SK-N-SH treated with all-trans-retinoic acid at 6 μM for 48 hours (cell line): ENCODE measurements at regions not wholly inside any gene's neighbourhood (a gene's known extent, or its start where the extent isn't known, plus 50 kb on each side); places are given as distances from the start of the nearest gene placed in this dataset.

ENCODE experiments used
- ATAC-seq: fragments of 200-7000 bp; cut with Tn5 transposase; 3 replicates; pipeline ENCODE4 v1.9.1; 2020; ENCODE audit warnings: mild to moderate bottlenecking, moderate library complexity
- BACH2 ChIP-seq: fragments of 250-450 bp; sonication (Bioruptor Pico); IDR thresholded peaks from 2 replicates; pipeline ENCODE4 v1.9.0; 2021; ENCODE audit warnings: mild to moderate bottlenecking, borderline replicate concordance
- CREB5 ChIP-seq: fragments of 250-450 bp; sonication (Bioruptor Pico); IDR thresholded peaks from 2 replicates; pipeline ENCODE4 v1.5.1; 2020; ENCODE audit warnings: low read depth, mild to moderate bottlenecking, moderate library complexity
- CSDC2 ChIP-seq: fragments of 250-450 bp; sonication (Bioruptor Pico); IDR thresholded peaks from 2 replicates; pipeline ENCODE4 v1.5.0; 2020; ENCODE audit warnings: mild to moderate bottlenecking, moderate library complexity
- ESRRG ChIP-seq: fragments of 250-450 bp; sonication (Bioruptor Pico); IDR thresholded peaks from 2 replicates; pipeline ENCODE4 v1.6.1; 2021; ENCODE audit warnings: mild to moderate bottlenecking
- GLIS3 ChIP-seq: fragments of 250-450 bp; sonication (Bioruptor Pico); IDR thresholded peaks from 2 replicates; pipeline ENCODE4 v1.5.0; 2020; ENCODE audit warnings: mild to moderate bottlenecking, moderate library complexity
- ISL1 ChIP-seq: fragments of 250-450 bp; sonication (Bioruptor Pico); IDR thresholded peaks from 2 replicates; pipeline ENCODE4 v2.1.2; 2022; ENCODE audit warnings: mild to moderate bottlenecking, moderate library complexity
- OSR1 ChIP-seq: fragments of 250-450 bp; sonication (Bioruptor Pico); IDR thresholded peaks from 2 replicates; pipeline ENCODE4 v1.8.0; 2022; ENCODE audit warnings: moderate library complexity, mild to moderate bottlenecking, inconsistent platforms
- PPARA ChIP-seq: fragments of 250-450 bp; sonication (Bioruptor Pico); IDR thresholded peaks from 2 replicates; pipeline ENCODE4 v1.5.0; 2020; ENCODE audit warnings: mild to moderate bottlenecking, borderline replicate concordance
- RARB ChIP-seq: fragments of 250-450 bp; sonication (Bioruptor Pico); IDR thresholded peaks from 2 replicates; pipeline ENCODE4 v1.8.0; 2021; ENCODE audit warnings: mild to moderate bottlenecking, moderate library complexity
- SNAI2 ChIP-seq: fragments of 250-450 bp; sonication (Bioruptor Pico); IDR thresholded peaks from 2 replicates; pipeline ENCODE4 v1.5.0; 2020; ENCODE audit warnings: mild to moderate bottlenecking, moderate library complexity
- TCF4 ChIP-seq: fragments of 250-450 bp; sonication (Bioruptor Pico); IDR thresholded peaks from 2 replicates; pipeline ENCODE4 v1.8.0; 2021; ENCODE audit warnings: mild to moderate bottlenecking, moderate library complexity, borderline replicate concordance
- TOX ChIP-seq: fragments of 250-450 bp; sonication (Bioruptor Pico); IDR thresholded peaks from 2 replicates; pipeline ENCODE4 v1.8.0; 2021; ENCODE audit warnings: mild to moderate bottlenecking, moderate library complexity, borderline replicate concordance
- ZC3H10 ChIP-seq: fragments of 250-450 bp; sonication (Bioruptor Pico); IDR thresholded peaks from 2 replicates; pipeline ENCODE4 v1.5.1; 2021; ENCODE audit warnings: mild to moderate bottlenecking, moderate library complexity
- ZFP3 ChIP-seq: fragments of 250-450 bp; sonication (Bioruptor Pico); IDR thresholded peaks from 2 replicates; pipeline ENCODE4 v1.5.0; 2020; ENCODE audit warnings: mild to moderate bottlenecking, moderate library complexity
- ZFP30 ChIP-seq: fragments of 450-650 bp; formaldehyde crosslinking; IDR thresholded peaks from 2 replicates; pipeline ENCODE4 v1.5.0; 2022; ENCODE audit warnings: mild to moderate bottlenecking, moderate library complexity
- ZNF565 ChIP-seq: fragments of 450-650 bp; formaldehyde crosslinking; conservative IDR thresholded peaks from 2 replicates; pipeline ENCODE4 v1.5.0; 2020; ENCODE audit warnings: low read depth, mild to moderate bottlenecking, moderate library complexity
- ZNF70 ChIP-seq: fragments of 450-650 bp; formaldehyde crosslinking; IDR thresholded peaks from 2 replicates; pipeline ENCODE4 v1.5.0; 2020; ENCODE audit warnings: mild to moderate bottlenecking, moderate library complexity
- TF ChIP-seq, protein P1 (sequence below): fragments of 250-450 bp; sonication (Bioruptor Pico); IDR thresholded peaks from 2 replicates; pipeline ENCODE4 v1.5.0; 2020; ENCODE audit warnings: mild to moderate bottlenecking, moderate library complexity
- TF ChIP-seq, protein P2 (sequence below): fragments of 250-450 bp; sonication (Bioruptor Pico); IDR thresholded peaks from 2 replicates; pipeline ENCODE4 v1.8.0; 2020; ENCODE audit warnings: mild to moderate bottlenecking, moderate library complexity, borderline replicate concordance

GRCh38 chr16:54582631-54583250, 296.2 kb upstream of the IRX3 start:
- no peak for ATAC-seq
- TF ChIP-seq BACH2 (CRISPR knock-in tag), result no peak
- no peak for TF ChIP-seq GLIS3
- TF ChIP-seq RARB (CRISPR knock-in tag), result no peak
- no peak for TF ChIP-seq CSDC2 (CRISPR knock-in tag)
- TF ChIP-seq, protein P1, sequence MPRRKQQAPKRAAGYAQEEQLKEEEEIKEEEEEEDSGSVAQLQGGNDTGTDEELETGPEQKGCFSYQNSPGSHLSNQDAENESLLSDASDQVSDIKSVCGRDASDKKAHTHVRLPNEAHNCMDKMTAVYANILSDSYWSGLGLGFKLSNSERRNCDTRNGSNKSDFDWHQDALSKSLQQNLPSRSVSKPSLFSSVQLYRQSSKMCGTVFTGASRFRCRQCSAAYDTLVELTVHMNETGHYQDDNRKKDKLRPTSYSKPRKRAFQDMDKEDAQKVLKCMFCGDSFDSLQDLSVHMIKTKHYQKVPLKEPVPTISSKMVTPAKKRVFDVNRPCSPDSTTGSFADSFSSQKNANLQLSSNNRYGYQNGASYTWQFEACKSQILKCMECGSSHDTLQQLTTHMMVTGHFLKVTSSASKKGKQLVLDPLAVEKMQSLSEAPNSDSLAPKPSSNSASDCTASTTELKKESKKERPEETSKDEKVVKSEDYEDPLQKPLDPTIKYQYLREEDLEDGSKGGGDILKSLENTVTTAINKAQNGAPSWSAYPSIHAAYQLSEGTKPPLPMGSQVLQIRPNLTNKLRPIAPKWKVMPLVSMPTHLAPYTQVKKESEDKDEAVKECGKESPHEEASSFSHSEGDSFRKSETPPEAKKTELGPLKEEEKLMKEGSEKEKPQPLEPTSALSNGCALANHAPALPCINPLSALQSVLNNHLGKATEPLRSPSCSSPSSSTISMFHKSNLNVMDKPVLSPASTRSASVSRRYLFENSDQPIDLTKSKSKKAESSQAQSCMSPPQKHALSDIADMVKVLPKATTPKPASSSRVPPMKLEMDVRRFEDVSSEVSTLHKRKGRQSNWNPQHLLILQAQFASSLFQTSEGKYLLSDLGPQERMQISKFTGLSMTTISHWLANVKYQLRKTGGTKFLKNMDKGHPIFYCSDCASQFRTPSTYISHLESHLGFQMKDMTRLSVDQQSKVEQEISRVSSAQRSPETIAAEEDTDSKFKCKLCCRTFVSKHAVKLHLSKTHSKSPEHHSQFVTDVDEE (CRISPR knock-in tag), result no peak
- TF ChIP-seq ZC3H10 (CRISPR knock-in tag), result no peak
- TF ChIP-seq ZFP30 (CRISPR knock-in tag), result no peak
- no peak for TF ChIP-seq SNAI2
- TF ChIP-seq CREB5 (CRISPR knock-in tag), result no peak

DNA sequence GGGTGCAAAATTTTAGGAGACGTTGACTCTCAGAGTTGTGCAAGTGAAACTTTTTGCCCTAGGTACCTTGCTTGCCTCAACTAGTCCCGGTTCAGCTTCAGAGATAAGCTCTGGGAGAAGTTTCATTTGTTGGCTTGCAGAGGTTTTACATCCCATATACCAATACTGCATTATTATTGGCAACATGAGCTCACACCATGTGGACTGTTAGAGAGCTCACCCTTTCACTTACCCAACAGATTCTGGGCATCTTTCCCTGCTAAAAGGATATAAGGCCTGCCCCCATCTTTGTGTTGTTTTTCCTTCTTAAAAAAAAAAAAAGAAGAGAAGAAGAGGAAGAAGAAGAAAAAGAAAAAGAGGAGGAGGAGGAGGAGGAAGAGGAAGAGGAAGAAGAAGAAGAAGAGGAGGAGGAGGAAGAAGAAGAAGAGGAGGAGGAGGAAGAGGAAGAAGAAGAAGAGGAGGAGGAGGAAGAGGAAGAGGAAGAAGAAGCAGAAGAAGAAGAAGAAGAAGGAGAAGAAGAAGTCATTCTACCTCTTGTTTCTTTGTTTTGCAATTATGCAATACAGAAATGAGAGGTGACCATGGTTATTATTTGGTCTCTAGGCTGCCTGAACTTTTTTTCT, 292.6 kb upstream of the IRX3 start:
- no peak for ATAC-seq
- TF ChIP-seq OSR1 (CRISPR knock-in tag) (no peak), ZC3H10 (CRISPR knock-in tag) (no peak), PPARA (CRISPR knock-in tag) (no peak), ZNF70 (CRISPR knock-in tag) (no peak), RARB (CRISPR knock-in tag) (no peak), ESRRG (CRISPR knock-in tag) (no peak), CSDC2 (CRISPR knock-in tag) (no peak), TCF4 (CRISPR knock-in tag) (no peak), ZFP3 (CRISPR knock-in tag) (no peak), BACH2 (CRISPR knock-in tag) (no peak), ZNF565 (no peak)
- TF ChIP-seq, protein P1 (CRISPR knock-in tag), result no peak
- TF ChIP-seq, protein P2, sequence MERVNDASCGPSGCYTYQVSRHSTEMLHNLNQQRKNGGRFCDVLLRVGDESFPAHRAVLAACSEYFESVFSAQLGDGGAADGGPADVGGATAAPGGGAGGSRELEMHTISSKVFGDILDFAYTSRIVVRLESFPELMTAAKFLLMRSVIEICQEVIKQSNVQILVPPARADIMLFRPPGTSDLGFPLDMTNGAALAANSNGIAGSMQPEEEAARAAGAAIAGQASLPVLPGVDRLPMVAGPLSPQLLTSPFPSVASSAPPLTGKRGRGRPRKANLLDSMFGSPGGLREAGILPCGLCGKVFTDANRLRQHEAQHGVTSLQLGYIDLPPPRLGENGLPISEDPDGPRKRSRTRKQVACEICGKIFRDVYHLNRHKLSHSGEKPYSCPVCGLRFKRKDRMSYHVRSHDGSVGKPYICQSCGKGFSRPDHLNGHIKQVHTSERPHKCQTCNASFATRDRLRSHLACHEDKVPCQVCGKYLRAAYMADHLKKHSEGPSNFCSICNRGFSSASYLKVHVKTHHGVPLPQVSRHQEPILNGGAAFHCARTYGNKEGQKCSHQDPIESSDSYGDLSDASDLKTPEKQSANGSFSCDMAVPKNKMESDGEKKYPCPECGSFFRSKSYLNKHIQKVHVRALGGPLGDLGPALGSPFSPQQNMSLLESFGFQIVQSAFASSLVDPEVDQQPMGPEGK (CRISPR knock-in tag), result no peak

- TF ChIP-seq ISL1 (CRISPR knock-in tag) (no peak), GLIS3 (no peak)
- ATAC-seq, result no peak
Observed at GRCh38 chr16:54577651-54578128, 291.1 kb upstream of the IRX3 start.

GRCh38 chr16:54576785-54577184, 290.2 kb upstream of the IRX3 start:
- no peak for ATAC-seq
- TF ChIP-seq TOX (CRISPR knock-in tag), result no peak
- no peak for TF ChIP-seq ZFP30 (CRISPR knock-in tag)
- no peak for TF ChIP-seq ZNF70 (CRISPR knock-in tag)
- no peak for TF ChIP-seq GLIS3
